ENCODE measurements at regions not wholly inside any gene's neighbourhood (a gene's known extent, or its start where the extent isn't known, plus 50 kb on each side); places are given as distances from the start of the nearest gene placed in this dataset.

DNA sequence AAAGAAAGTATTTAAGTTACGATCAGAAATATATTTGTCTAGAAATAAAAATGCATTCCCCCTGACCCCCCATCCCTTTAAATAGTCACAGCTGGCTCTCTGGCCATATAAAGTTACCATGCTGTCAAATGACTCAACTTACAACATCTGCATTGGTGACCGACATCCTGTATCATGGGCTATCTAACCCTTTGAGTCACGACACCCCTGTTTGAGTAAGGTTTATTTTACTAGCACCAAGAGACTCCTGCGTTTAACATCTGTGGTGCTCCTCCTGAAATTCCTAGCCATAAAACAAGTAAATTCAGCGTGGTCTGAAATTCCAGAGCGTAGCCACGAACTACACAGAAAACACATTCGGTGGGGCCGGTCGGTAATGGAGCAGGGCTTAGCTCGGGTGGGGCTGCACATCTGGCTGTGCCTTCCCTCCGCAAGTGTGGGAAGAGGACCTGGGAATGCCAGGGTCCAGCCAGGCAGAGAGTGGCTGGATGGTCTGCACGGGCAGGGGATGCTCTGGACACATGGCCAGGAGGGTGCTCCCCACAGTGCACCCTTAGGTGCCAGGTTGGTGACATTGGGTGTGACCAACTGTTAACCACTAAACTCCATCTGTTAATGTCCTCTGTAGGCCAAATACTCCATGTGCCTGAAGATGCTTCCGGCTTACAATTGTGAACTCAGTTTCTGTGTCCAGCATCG lies 53.0 kb upstream of the CLDN14 start:
- no peak overlapping the region for H2AFZ ChIP-seq
- no peaks in the 10 kb centered on the region for H3K36me3 Mint-ChIP-seq (ENCODE audit: low read depth)
- no peaks in the 10 kb centered on the region for H3K79me2 ChIP-seq (replicated peaks; ENCODE audit: insufficient read depth)
- H3K27ac Mint-ChIP-seq: no peak overlapping the region
- H3K4me1 Mint-ChIP-seq: peaks cover 5% of the 10 kb centered on the region; the same call in 2 of the 3 replicates
- peaks cover 9% of the 10 kb centered on the region for H3K27me3 Mint-ChIP-seq (ENCODE audit: insufficient read depth, low read depth, poor library complexity)
- DNase-seq (ENCODE audit: low spot score) (no peak), ATAC-seq (no peak)
- TF ChIP-seq, protein P1, sequence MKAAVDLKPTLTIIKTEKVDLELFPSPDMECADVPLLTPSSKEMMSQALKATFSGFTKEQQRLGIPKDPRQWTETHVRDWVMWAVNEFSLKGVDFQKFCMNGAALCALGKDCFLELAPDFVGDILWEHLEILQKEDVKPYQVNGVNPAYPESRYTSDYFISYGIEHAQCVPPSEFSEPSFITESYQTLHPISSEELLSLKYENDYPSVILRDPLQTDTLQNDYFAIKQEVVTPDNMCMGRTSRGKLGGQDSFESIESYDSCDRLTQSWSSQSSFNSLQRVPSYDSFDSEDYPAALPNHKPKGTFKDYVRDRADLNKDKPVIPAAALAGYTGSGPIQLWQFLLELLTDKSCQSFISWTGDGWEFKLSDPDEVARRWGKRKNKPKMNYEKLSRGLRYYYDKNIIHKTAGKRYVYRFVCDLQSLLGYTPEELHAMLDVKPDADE (IDR thresholded peaks at IDR 0.05): no peak
- TF ChIP-seq JUNB (IDR thresholded peaks at IDR 0.05; ENCODE audit: unreplicated experiment): no peak
- TF ChIP-seq EZH2phosphoT487 (IDR thresholded peaks at IDR 0.05; ENCODE audit: unreplicated experiment): no peak
- TF ChIP-seq CREB1 (CRISPR knock-in tag; IDR thresholded peaks at IDR 0.05; ENCODE audit: low read depth): no peak
- TF ChIP-seq EZH2 (IDR thresholded peaks at IDR 0.05; ENCODE audit: low read depth, unreplicated experiment): no peak
- TF ChIP-seq CTCF (conservative IDR thresholded peaks at IDR 0.05; ENCODE audit: low read depth in 2 of 2): no peak
- TF ChIP-seq STAT1 (IDR thresholded peaks at IDR 0.05; ENCODE audit: unreplicated experiment): no peak
- TF ChIP-seq ZNF114 (CRISPR knock-in tag; IDR thresholded peaks at IDR 0.05): no peak
- no peak for TF ChIP-seq NANOG (IDR thresholded peaks at IDR 0.05; ENCODE audit: borderline replicate concordance)
- TF ChIP-seq REST (IDR thresholded peaks at IDR 0.05; ENCODE audit: unreplicated experiment): no peak
- no peak for TF ChIP-seq ZNF331 (CRISPR knock-in tag; IDR thresholded peaks at IDR 0.05; ENCODE audit: low read depth)
- TF ChIP-seq POLR2AphosphoS5 (IDR thresholded peaks at IDR 0.05; ENCODE audit: low read depth): no peak
- no peak overlapping the region for H3K27ac ChIP-seq (ENCODE audit: low read depth)
- H4K20me1 ChIP-seq (replicated peaks; ENCODE audit: insufficient read depth): no peaks in the 10 kb centered on the region
- H3K27me3 ChIP-seq (ENCODE audit: insufficient read depth): no peaks in the 10 kb centered on the region
- H3K4me2 ChIP-seq: no peak overlapping the region
- H3K9me2 ChIP-seq (ENCODE audit: insufficient read depth): no peaks in the 10 kb centered on the region
- H3K4me3 Mint-ChIP-seq: no peak overlapping the region
- H3K9me3 Mint-ChIP-seq: no peaks in the 10 kb centered on the region
- H3K4me3 ChIP-seq: no peak overlapping the region
- peaks cover 12% of the 10 kb centered on the region; the same call in 1 of the 2 replicates for H3K4me1 ChIP-seq (ENCODE audit: insufficient read depth)
- no peaks in the 10 kb centered on the region for H3K36me3 ChIP-seq (ENCODE audit: insufficient read depth)
- no peaks in the 10 kb centered on the region for H3F3A ChIP-seq (replicated peaks; ENCODE audit: low read depth)
